ENCODE measurements at regions not wholly inside any gene's neighbourhood (a gene's known extent, or its start where the extent isn't known, plus 50 kb on each side); places are given as distances from the start of the nearest gene placed in this dataset.

DNA sequence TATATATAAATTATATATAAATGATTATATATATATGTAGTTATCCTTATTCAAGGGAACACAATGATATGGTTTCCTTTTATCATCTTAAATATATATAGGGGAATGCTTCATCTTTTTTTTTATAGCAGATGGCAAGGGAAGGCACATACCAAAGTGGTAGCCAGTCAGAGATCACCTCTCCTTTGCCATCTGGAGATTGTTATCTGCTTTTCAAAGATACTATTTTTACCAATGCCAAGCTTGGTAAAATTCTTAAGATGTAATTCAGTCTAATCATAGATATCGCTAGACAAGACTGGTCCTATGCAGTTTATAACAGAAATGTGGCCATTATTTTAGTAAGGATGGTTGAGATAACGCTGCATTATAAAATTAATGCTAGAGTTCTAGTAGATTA, 64.7 kb upstream of the DSEL start:
- TF ChIP-seq POLR2AphosphoS5 (IDR thresholded peaks at IDR 0.05; ENCODE audit: low read depth, low read length) (no peak), TAF1 (IDR thresholded peaks at IDR 0.05; ENCODE audit: low read depth, low read length) (no peak), POLR2A (IDR thresholded peaks at IDR 0.05; ENCODE audit: low read depth, low read length) (no peak), PAX5 (IDR thresholded peaks at IDR 0.05; ENCODE audit: insufficient read depth, low read length, severe bottlenecking) (no peak), SPI1 (IDR thresholded peaks at IDR 0.05; ENCODE audit: low read depth, low read length) (no peak)

Data from GM12891 (cell line).